ENCODE measurements at regions not wholly inside any gene's neighbourhood (a gene's known extent, or its start where the extent isn't known, plus 50 kb on each side); places are given as distances from the start of the nearest gene placed in this dataset.

DNA sequence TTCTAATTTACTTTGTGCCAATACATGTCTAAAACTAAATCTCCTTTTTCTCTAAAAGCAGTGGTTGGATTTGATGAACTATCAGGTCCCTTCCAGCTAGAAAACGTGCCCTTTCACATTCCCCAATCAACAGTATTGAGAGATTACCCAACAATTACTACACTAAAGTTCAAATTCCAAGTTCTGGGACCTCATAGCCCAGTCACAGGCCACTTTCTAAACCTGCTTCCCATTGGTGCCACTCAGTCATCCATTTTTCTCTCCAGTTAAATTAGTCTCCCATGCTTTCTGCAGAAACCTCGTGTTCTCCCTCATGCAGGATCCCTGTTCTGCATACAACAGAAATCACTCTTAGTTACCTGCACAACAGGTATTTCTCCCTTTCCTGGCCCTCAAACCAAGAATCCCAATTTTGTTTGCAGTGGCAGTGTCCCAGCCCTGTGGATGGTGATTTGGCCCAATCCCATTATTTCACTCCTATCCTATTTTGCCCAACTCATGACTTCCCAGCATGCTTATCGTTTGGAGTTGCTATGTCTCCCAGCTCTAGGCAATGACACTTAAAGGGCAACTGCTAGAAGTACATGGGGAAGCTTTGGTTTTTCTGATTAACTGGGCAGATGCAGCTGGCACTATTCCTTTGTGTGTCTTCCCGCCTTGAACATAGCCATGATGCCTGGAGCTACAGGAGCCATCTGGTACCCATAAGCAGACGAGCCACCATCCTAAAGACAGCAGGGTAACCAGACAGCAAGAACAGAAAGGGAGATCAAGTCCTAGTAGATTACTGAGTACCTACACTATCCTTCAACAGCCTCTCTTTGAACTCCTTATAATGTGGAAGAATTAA is 224.2 kb downstream of the MINAR1 start:
- CTCF ChIA-PET = interaction anchor here (1.4 kb wide), 1 partner anchor 22 kb away, joined by 3 read pairs; no protein-coding TSS in a partner anchor

DNA sequence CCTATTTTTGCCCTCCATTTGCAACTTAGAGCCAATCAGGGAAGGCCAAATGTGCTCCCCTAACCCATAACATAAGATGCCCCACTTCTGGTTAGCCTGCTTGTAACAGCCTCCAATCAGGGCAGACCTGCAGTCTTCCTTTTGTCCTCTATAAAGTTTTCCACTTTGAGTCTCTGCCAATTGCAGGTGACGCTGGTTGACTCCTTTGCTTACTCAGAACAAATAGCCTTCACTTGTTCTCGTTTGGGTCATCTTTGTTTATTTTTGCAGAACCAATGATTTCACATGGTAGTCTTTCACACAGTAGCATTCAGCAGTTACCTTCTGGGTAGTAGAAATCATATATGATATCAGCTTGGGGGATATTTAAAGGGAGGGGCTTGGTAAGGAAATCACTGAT is 225.6 kb downstream of the MINAR1 start:
- DNase-seq (ENCODE audit: low read depth) = no peak
- POLR2A ChIA-PET = no interaction called here
- CTCF ChIA-PET = interaction anchor here (0.6 to 1.4 kb wide), 2 partner anchors 24 to 712 kb away, joined by 3 read pairs; no protein-coding TSS in a partner anchor
- H3K36me3 ChIP-seq (ENCODE audit: control insufficient read depth, insufficient read depth, low read length) = no peaks in the 10 kb centered on the region
- TF ChIP-seq, protein P1, sequence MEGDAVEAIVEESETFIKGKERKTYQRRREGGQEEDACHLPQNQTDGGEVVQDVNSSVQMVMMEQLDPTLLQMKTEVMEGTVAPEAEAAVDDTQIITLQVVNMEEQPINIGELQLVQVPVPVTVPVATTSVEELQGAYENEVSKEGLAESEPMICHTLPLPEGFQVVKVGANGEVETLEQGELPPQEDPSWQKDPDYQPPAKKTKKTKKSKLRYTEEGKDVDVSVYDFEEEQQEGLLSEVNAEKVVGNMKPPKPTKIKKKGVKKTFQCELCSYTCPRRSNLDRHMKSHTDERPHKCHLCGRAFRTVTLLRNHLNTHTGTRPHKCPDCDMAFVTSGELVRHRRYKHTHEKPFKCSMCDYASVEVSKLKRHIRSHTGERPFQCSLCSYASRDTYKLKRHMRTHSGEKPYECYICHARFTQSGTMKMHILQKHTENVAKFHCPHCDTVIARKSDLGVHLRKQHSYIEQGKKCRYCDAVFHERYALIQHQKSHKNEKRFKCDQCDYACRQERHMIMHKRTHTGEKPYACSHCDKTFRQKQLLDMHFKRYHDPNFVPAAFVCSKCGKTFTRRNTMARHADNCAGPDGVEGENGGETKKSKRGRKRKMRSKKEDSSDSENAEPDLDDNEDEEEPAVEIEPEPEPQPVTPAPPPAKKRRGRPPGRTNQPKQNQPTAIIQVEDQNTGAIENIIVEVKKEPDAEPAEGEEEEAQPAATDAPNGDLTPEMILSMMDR (IDR thresholded peaks at IDR 0.05; ENCODE audit: insufficient read depth, low read depth, low read length) = no peak
- H3K4me3 ChIP-seq (ENCODE audit: low read depth, low read length) = no peak overlapping the region
- no peaks in the 10 kb centered on the region for H3K27me3 ChIP-seq (ENCODE audit: control insufficient read depth, insufficient read depth, low read length)

More for the DNA sequence above, 224.2 kb downstream of the MINAR1 start:
- no peak for DNase-seq (ENCODE audit: low read depth)
- H3K27me3 ChIP-seq (ENCODE audit: control insufficient read depth, insufficient read depth, low read length) = no peaks in the 10 kb centered on the region
- no peak overlapping the region for H3K4me3 ChIP-seq (ENCODE audit: low read depth, low read length)
- TF ChIP-seq, protein P1 (IDR thresholded peaks at IDR 0.05; ENCODE audit: insufficient read depth, low read depth, low read length) = no peak
- POLR2A ChIA-PET = no interaction called here
- no peaks in the 10 kb centered on the region for H3K36me3 ChIP-seq (ENCODE audit: control insufficient read depth, insufficient read depth, low read length)

DNA sequence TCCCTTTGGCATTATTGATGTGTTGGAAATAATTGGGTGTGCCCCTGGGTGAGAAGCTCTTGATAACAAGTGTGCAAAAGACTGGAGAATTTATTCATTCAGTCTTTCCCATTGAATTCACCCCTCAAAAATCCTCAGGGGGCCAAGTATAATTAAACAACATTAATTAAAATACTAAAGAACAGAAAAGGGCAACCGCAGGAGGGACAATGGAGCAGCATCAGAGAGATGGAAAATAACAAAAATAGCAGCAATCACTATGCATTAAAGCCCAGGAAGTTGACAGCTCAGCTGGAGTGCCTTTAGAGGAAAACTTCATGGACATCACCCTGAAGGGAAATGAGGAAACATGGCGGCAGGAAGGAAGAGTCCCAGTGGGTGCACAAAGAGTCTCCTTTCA is 227.6 kb downstream of the MINAR1 start:
- POLR2A ChIA-PET = no interaction called here
- TF ChIP-seq, protein P1 (IDR thresholded peaks at IDR 0.05; ENCODE audit: insufficient read depth, low read depth, low read length) = no peak
- CTCF ChIA-PET = no interaction called here

DNA sequence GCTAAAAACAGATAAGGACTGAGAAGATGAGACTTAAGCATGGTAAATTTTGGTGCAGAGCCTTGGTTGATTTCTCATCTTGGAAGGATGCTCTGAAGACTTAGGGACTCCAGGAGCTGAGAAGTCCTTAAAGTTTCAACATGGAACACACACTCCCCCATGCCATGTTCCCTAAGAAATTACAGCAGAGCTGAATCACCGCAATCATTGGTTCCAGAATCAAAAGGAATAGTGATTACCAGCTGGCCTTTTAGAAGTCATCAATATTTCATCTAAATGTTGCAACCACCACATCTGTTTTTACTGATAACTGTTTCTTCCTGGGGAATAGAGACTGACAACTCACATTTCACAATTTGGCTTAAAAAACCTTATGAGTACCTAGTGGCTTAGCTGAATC is 229.3 kb downstream of the MINAR1 start:
- ChIA-PET CTCF (interaction anchor here (1.1 kb wide), 1 partner anchor 22 kb away, joined by 3 read pairs; no protein-coding TSS in a partner anchor), POLR2A (no interaction called here)
- no peak for DNase-seq (ENCODE audit: low read depth)
- Histone ChIP-seq H3K36me3 (ENCODE audit: control insufficient read depth, insufficient read depth, low read length) (no peaks in the 10 kb centered on the region), H3K4me3 (ENCODE audit: low read depth, low read length) (no peak overlapping the region), H3K27me3 (ENCODE audit: control insufficient read depth, insufficient read depth, low read length) (no peaks in the 10 kb centered on the region)
- TF ChIP-seq, protein P1 (IDR thresholded peaks at IDR 0.05; ENCODE audit: insufficient read depth, low read depth, low read length) = no peak

More for the DNA sequence above, 227.6 kb downstream of the MINAR1 start:
- DNase-seq (ENCODE audit: low read depth) = no peak
- no peaks in the 10 kb centered on the region for H3K27me3 ChIP-seq (ENCODE audit: control insufficient read depth, insufficient read depth, low read length)
- no peaks in the 10 kb centered on the region for H3K36me3 ChIP-seq (ENCODE audit: control insufficient read depth, insufficient read depth, low read length)
- H3K4me3 ChIP-seq (ENCODE audit: low read depth, low read length) = no peak overlapping the region

DNA sequence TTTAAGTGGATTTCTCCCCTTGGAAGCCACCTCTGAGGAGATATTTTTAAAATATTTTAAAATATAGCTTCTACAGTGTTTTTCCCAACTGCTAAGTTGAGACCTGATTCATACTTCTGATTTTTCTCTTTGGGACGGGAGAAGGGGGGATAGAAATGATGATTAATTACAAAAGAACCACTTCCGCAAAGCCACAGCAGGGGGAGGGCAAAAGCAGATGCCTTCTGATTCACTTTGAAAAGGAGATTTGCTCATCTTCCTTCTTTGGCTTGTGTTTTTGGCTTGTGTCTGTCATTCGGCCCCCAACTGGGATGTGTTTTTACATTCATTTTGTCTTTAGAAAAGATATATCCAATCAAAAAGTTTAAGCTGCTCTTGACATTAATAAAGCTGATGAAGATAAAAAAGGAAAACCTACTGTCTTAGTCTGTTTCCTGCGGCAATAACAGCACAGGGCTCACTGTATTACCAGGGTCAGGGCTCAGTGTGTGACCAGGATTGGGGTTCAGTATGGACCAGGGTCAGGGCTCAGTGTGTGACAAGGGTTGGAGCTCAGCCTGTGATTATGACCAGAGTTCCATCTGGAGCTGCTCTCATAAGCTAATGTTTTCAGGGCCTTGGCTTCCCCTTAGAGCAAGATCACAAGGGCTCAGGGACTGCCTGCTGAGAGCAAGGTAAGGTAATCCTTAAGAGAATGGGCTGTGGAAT is 223.2 kb downstream of the MTHFS start:
- CTCF ChIA-PET = interaction anchor here (1.9 kb wide), 1 partner anchor 180 kb away, joined by 5 read pairs; no protein-coding TSS in a partner anchor
- Histone ChIP-seq H3K4me3 (ENCODE audit: low read depth, low read length) (no peak overlapping the region), H3K27me3 (ENCODE audit: control insufficient read depth, insufficient read depth, low read length) (no peaks in the 10 kb centered on the region), H3K36me3 (ENCODE audit: control insufficient read depth, insufficient read depth, low read length) (no peaks in the 10 kb centered on the region)
- peak; percentile 27 for DNase-seq (ENCODE audit: low read depth)
- POLR2A ChIA-PET = no interaction called here
- TF ChIP-seq, protein P1 (IDR thresholded peaks at IDR 0.05; ENCODE audit: insufficient read depth, low read depth, low read length) = no peak

All from BJ (cell line).